ENCODE measurements at regions not wholly inside any gene's neighbourhood (a gene's known extent, or its start where the extent isn't known, plus 50 kb on each side); places are given as distances from the start of the nearest gene placed in this dataset.

DNA sequence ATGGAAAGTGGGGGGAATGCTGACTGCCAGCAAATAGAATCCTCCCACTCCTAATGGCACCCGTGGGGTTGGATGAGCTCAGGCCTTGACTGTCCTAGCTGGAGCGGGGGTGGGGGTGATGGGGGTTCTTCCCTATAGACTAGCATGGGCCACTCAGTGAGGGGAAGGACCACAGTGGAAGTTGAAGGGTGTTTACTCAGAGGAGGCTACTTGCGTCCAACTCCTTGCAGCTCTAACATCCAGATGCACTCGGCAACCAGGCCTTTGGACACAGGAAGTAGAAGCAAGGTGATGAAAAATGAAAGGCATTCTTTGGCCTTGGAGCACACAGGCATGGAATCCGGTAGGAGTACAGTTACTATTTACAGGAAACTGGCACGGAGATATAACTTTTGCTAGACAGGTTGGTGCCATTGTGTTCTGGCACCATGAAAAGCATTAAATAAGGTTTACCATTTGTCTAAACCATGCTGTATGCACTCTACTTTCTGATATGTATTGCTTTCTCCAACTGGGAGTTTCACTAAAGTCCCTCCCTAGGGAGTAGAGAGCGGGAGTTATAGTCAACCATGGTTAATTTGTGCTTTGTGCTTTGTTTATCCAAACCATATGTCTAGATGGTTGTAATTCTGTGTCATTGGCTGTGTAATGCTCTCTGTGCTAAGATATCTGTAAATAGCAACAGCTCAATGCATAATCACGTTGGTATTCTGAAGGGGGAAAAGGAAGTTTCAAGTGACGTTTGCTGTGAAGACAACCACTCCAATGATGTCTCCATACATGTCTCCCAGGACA, 125.3 kb downstream of the TSHZ3 start:
- intact Hi-C loops (cut with micrococcal nuclease) = no loop called here

DNA sequence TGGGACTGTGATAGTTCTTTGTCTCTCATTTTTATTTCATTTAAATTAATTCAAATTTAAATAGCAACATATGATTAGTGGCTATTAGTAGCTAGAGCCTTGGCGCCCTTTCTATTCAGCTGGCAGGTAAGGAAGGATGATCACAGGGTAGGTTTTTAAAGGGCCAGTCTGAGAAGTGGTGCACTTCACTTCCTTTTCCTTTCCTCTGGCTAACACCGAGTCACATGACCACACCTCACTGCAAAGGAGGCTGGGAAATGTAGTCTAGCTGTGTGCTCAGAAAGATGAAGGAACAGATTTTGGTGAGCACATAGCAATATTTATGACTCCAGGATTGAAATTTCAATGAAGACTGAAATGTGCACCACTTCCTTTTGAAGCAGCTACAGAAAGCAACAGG, 128.7 kb downstream of the TSHZ3 start:
- intact Hi-C loops (cut with micrococcal nuclease) = no loop called here

DNA sequence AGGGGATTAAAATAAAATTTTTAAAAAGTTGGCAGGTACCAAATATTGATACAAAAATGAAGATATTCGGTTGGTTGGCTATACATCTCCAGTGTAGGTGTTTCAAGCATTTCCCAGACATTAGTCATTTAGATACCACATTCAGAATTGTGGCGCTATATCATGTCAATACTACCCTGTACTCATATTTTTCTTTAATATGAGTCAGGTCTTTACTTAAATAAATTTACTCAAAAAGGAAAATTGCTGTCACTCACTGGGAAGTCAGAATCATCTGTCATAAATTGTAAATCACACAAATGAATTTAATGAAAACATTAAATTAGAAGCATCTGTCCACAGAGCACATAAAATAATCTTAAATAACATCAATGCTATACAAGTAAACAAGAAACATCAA, 134.2 kb downstream of the TSHZ3 start:
- intact Hi-C loops (cut with micrococcal nuclease) = loop anchor here (1.0 to 10.0 kb wide), 7 partner anchors 134 to 2000 kb away; partner anchors contain the start of genes DPY19L3, PDCD5, POP4 and TSHZ3

- intact Hi-C loops (cut with micrococcal nuclease) = loop anchor here (1.0 to 10.0 kb wide), 7 partner anchors 135 to 1999 kb away; partner anchors contain the start of genes DPY19L3, PDCD5, POP4 and TSHZ3
Measured at GRCh38 chr19:31214086-31214485, 135.2 kb downstream of the TSHZ3 start.

GRCh38 chr19:31211088-31211487, 138.1 kb downstream of the TSHZ3 start:
- intact Hi-C loops (cut with micrococcal nuclease) = loop anchor here (5.0 to 10.0 kb wide), 2 partner anchors 1371 to 1996 kb away; partner anchors contain the start of genes PDCD5 and UQCRFS1

- intact Hi-C loops (cut with micrococcal nuclease) = no loop called here
Measured at GRCh38 chr19:31205887-31206518, 143.2 kb downstream of the TSHZ3 start.

DNA sequence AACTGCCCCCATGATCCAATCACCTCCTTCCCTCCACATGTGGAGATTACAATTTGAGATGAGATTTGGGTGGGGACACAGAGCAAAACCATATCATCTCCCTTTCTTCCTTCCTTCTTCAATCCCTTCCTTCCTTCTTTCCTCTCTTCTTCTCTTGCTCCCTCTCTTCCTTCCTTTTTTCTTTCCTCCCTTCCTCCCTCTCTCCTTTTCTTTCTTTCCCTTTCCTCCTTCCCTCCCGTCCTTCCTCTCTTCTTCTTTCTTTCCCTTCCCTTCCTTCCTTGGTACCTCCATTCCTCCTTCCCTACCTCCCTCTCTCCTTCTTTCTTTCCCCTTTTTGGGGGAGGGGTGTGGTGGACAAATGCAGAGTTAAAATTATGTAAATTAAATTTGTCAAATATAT, 145.1 kb downstream of the TSHZ3 start:
- intact Hi-C loops (cut with micrococcal nuclease) = no loop called here

- intact Hi-C loops (cut with micrococcal nuclease) = no loop called here
Measured at GRCh38 chr19:31185261-31185660, 164.0 kb downstream of the TSHZ3 start.

- intact Hi-C loops (cut with micrococcal nuclease) = no loop called here
Measured at GRCh38 chr19:31181535-31181934, 167.7 kb downstream of the TSHZ3 start.

DNA sequence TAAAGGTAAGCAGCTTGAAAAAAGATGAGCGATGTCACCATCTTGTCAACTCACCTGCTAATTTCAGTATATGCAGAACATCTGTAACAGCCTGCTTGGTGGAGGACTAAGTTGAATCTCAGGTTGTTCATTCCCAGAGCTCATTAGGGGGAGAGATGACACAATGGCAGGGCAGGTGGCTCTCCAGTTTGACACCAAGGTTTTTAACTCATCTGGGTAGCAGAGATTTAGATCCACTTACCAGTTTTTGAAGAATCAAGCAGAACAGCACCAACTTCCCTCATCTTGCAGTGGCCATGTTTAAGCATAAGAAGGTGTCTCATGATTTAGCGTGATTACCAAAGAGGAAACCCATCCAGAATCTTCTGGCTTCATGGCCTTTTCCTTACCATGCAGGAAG, 168.3 kb downstream of the TSHZ3 start:
- intact Hi-C loops (cut with micrococcal nuclease) = no loop called here

GRCh38 chr19:31179471-31179852, 169.8 kb downstream of the TSHZ3 start:
- intact Hi-C loops (cut with micrococcal nuclease) = no loop called here

DNA sequence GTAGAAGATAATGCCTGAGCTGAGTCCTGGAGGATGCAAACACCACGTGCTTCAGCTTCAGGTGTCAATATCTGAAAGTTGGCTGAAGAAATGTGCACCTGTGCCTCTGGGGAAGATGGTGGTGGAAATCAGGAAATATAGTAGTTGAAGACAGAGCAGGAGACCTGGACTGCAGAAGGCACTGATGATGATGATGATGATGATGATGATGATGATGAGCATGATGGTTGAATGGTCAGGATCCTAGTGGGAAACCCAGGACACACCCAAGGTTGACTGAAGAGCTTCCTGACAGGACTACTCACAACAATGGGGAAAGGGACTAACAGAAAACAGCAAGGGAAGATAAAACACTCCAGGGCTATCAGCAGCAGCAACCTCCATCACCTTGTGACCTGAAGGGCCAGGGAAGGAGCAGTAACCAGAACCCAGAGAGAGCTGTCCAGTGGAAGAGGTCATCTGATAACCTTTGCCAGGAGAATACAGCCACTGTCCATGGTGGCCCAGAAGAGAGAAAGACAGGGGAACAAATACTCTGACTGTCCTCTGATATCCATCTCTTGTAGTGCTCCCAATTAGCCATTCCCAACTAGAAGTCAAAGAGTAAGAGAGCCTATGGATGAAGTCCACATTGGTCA, 170.3 kb downstream of the TSHZ3 start:
- intact Hi-C loops (cut with micrococcal nuclease) = no loop called here

DNA sequence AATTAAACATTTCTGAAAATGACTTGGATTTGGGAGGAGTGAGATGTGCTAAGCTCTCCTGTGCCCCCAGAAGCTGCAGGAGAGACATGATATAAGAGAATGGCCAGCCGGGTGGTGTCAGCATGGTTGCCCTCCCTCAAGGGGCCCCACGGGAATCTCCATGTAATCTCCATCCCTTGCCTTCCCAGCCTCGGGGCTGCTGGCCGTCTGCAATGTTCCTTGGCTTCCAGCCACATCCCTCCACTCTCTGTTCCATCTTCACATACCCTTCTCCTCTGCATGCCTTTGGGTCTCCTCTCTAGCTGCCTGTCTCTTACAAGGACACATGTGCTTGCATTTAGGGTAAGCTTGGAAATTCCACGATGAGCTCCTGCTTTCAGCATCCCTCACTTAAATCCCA, 172.0 kb downstream of the TSHZ3 start:
- intact Hi-C loops (cut with micrococcal nuclease) = no loop called here

GRCh38 chr19:31175564-31176348, 173.5 kb downstream of the TSHZ3 start:
- intact Hi-C loops (cut with micrococcal nuclease) = no loop called here

DNA sequence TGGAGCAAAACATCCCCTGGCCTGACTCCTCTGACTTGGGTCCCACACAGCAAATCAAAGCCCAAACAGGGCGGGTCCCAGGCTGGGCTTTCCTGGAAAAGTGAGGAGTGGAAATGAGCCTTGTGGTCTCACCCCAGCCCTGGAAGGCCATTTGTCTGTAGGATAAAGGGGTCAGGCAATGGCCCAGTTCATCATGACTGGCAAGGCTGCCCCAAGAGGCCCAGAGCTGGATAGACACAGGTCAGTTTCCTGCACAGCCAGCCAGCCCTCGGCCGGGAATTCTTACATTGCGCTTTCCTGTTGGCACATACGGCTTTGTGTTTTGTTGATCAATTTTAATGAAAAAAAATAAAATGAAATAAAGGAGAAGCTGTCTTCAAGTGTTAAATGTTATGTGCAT, 174.3 kb downstream of the TSHZ3 start:
- intact Hi-C loops (cut with micrococcal nuclease) = no loop called here

GRCh38 chr19:31173991-31174390, 175.2 kb downstream of the TSHZ3 start:
- intact Hi-C loops (cut with micrococcal nuclease) = no loop called here

GRCh38 chr19:31171936-31172335, 177.3 kb downstream of the TSHZ3 start:
- intact Hi-C loops (cut with micrococcal nuclease) = no loop called here

DNA sequence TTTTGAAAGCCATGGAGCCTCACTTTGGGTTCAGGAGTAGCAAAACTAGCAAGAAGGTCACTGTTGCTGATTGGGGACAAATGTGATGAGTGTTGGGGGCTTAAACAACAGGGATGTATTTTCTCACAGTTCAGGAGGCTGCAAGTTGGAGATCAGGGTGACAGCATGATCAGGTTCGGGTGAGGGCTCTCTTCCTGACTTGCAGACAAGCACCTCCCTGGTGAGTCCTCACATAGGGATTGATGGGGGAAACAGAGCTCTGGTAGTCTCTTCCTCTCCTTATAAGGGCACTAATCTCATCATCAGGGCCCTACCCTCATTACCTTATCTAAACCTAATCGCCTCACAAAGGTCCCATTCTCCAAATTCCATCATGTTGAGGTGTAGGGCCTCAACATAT, 179.2 kb downstream of the TSHZ3 start:
- intact Hi-C loops (cut with micrococcal nuclease) = no loop called here

DNA sequence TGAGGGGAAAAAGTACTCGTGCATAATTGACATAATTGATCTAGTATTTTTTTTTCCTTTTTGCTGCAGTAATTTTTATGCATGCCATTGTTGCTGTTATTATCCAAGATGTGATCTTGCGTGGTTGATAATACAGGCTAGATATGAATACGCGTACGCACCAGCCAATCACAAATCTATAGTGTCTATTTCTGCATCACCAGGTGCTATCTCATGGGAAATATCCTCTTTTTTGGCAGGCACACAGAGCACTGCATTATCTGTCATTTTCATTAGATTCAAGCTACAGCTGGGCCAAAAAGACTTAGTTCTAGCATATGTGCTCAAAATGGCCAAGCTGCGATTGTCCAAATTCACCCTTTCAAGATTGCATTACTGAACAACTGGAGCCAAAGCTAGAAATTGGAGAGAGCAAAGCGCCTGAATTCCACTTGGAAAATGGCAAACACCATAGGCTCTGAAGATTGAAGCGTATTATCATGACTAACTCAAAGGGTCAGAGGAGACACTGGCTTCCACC, 181.1 kb downstream of the TSHZ3 start:
- intact Hi-C loops (cut with micrococcal nuclease) = no loop called here

GRCh38 chr19:31167690-31168089, 181.5 kb downstream of the TSHZ3 start:
- intact Hi-C loops (cut with micrococcal nuclease) = no loop called here

DNA sequence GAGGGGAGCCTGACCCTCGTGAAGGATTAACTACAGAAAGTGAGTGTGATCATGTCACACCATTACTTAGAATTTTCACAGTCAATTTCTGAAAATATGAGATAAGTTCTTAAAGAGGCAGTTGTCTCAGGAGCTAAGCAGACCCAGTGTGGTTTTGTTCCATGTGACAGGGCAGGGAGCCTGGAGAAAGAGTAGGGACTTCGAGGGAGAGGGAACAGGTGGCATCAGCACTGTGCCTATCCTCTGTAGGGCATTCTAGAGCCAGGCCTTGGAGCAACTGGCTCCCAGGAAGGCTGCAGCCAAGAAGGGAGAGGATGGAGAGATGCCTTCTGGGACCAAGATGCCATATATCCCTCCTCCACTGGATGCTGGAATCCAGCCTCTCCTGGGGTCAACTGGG, 183.0 kb downstream of the TSHZ3 start:
- intact Hi-C loops (cut with micrococcal nuclease) = no loop called here

All from T-helper 1 cell treated with Interleukin-12 subunit alpha and Interleukin-12 subunit beta and Interleukin-4 antibody, amounts not matched to agents 30 ng/mL and 1 ng/mL, for 36 hours (primary cell).